Astrocyte of the cerebellum (primary cell): ENCODE measurements at regions not wholly inside any gene's neighbourhood (a gene's known extent, or its start where the extent isn't known, plus 50 kb on each side); places are given as distances from the start of the nearest gene placed in this dataset.

Source experiments
- DNase-seq: peaks from one replicate; pipeline ENCODE4 v3.0.0-alpha.2; 2011; ENCODE audit warnings: low read depth
- H3K4me3 ChIP-seq: 2 replicates; pipeline ENCODE4 v1.5.1; 2011; ENCODE audit warnings: mild to moderate bottlenecking, low read depth, low read length, moderate library complexity
- in situ Hi-C: cut with HindIII; loops from 2 replicates; pipeline ENCODE4 v1.10.0; 2017; ENCODE audit warnings: low sequenced_read_pairs
- TF ChIP-seq, protein P1 (sequence below): IDR thresholded peaks from 2 replicates; pipeline ENCODE4 v1.5.1; 2012; ENCODE audit warnings: low read length, low read depth, moderate library complexity, mild to moderate bottlenecking; ENCODE audit errors: missing control alignments

DNA sequence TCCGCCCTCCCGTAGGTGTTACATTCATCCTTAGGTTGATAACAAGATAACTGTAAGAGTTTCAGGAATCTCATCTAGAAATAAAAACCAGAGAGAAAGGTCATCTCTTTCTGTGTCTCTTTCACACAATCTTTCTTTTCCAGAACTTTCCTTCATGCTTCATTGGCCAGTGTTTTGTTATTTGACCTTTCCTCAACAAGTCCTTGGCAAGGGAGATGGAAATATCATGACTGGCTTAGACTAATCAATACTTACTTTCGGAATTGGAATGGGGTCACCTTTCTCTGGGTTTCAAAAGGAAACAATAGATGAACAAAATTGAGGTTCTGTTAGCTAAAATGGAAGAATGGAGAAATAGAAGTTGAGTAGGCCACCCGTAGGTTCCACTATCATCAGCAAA, 72.9 kb upstream of the PPP2R5A start:
- TF ChIP-seq, protein P1, sequence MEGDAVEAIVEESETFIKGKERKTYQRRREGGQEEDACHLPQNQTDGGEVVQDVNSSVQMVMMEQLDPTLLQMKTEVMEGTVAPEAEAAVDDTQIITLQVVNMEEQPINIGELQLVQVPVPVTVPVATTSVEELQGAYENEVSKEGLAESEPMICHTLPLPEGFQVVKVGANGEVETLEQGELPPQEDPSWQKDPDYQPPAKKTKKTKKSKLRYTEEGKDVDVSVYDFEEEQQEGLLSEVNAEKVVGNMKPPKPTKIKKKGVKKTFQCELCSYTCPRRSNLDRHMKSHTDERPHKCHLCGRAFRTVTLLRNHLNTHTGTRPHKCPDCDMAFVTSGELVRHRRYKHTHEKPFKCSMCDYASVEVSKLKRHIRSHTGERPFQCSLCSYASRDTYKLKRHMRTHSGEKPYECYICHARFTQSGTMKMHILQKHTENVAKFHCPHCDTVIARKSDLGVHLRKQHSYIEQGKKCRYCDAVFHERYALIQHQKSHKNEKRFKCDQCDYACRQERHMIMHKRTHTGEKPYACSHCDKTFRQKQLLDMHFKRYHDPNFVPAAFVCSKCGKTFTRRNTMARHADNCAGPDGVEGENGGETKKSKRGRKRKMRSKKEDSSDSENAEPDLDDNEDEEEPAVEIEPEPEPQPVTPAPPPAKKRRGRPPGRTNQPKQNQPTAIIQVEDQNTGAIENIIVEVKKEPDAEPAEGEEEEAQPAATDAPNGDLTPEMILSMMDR, result no peak
- in situ Hi-C loops, result no loop called here
- DNase-seq, result no peak
- no peak overlapping the region for H3K4me3 ChIP-seq

DNA sequence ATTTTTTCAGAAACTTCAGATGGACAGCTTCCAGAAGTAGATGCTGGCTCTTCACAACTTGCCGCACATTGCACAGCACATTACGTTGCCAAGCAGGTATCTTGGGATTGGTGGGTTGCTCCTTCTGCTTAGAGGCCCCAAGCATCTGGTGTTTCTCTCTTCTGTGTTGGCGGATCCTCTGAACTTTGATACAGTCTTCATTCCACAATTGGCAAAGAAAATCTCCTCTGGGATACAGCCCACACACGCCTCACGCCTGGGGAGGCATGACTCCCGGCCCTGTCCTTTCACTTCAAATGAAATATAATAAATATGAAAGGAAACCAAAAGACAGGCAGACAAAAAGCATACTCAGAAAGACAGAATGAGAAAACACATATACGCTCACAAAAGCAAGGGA, 72.3 kb upstream of the PPP2R5A start:
- DNase-seq, result no peak
- TF ChIP-seq, protein P1, result no peak
- in situ Hi-C loops, result no loop called here
- H3K4me3 ChIP-seq, result no peak overlapping the region

DNA sequence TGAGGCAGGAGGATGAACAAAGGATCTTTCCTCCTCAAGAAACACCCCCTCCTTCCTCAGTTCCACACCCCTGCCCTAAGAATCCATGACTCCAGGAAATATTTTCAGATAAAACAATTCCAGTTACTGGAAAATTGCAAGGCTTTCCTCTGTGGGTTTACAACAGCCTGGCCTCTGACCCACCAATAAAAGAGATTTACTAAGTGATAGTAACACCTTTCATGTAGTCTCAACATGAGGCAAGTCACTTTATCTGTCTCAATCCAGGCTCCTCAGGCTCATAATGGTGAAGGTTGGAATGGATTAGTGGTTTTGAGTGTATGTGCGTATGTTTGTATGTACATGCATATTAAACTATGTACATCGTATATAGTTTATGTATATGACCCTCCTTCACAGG, 71.4 kb upstream of the PPP2R5A start:
- H3K4me3 ChIP-seq, result no peak overlapping the region
- DNase-seq, result no peak
- in situ Hi-C loops, result no loop called here
- TF ChIP-seq, protein P1, result no peak

DNA sequence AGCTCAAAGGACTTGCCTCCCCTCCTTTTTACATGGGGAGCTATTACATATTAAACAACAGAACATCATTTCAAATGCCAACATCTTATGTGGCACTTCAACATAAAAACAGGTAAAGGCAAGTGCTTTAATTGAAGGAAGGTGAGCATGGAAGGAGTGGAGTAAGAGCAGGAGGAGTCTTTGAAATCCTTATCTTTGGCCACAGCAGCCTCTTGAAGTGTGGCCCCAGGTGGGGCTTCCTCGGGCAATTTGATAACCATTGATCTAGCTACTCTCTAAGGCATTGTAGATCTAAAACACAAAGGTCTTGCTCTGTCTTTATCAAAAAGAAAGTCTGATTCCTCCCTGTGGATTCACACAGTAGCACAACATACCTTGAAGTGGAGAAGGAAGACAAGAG, 70.9 kb upstream of the PPP2R5A start:
- DNase-seq, result no peak
- no peak overlapping the region for H3K4me3 ChIP-seq
- TF ChIP-seq, protein P1, result no peak
- in situ Hi-C loops, result no loop called here

DNA sequence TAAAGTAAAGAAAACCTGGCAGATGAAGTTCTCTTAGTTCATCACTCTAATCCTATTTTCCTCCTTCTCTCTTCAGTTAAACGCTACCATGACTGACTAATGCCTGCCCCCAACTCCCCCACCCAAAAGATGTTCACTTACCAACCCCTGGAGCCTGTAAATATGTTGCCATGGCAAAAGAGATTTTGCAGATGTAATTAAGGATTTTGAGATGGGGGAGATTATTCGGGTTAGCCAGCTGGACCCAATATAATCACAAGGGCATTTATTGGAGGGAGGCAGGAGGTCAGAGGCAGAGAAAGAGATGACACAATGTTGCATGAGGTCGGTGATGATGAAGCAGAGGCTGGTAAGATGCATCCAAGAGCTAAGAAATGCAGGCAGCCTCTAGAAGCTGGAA, 69.3 kb upstream of the PPP2R5A start:
- in situ Hi-C loops, result no loop called here
- DNase-seq, result no peak
- H3K4me3 ChIP-seq, result no peak overlapping the region
- TF ChIP-seq, protein P1, result no peak

DNA sequence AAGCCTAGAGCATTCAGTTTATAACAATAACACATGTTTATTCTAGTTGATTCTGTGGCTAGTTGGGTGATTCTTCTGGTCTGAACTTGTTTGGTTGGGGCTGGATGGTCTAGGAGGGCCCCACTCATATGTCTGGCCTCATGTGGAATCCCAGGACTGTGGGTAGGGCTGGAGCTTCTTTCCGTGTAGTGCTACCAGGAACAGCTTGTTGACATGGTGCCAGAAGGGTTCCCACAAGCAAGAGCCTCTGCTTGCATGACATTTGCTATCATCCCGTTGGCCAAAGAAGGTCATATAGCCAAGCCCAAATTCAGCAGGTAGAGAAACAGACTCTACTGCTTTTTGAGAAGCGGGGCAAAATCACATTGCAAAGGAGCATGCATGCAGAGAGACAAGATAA, 67.6 kb upstream of the PPP2R5A start:
- TF ChIP-seq, protein P1, result no peak
- no peak overlapping the region for H3K4me3 ChIP-seq
- in situ Hi-C loops, result no loop called here
- DNase-seq, result no peak

DNA sequence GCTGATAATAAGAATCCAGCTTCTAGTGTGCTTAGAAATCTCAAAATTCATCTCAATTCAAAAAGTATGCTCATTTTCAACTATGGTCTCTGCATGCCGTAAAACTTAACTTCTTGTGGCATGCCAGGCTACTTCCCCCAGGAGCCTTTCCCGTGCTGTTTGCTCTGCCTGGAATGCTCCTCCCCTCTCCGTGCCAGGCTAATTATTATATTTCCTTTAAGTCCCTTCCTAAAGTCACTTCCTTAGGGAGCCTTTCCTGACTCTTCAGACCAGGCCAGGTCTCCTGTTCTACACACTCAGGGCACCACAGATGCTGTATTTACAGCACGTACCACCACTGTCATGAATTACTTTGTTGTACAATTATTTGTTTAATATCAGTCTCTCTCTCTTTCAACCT, 67.1 kb upstream of the PPP2R5A start:
- TF ChIP-seq, protein P1, result no peak
- H3K4me3 ChIP-seq, result no peak overlapping the region
- no peak for DNase-seq
- in situ Hi-C loops, result no loop called here
